Keratinocyte (primary cell): ENCODE measurements at regions not wholly inside any gene's neighbourhood (a gene's known extent, or its start where the extent isn't known, plus 50 kb on each side); places are given as distances from the start of the nearest gene placed in this dataset.

Experiments used
- DNase-seq: peaks from one replicate; pipeline ENCODE4 v3.0.0-alpha.2; 2011; ENCODE audit warnings: low read depth, missing footprints, low spot score
- FAIRE-seq: peaks from 2 replicates; lab custom pipeline; 2011; peaks lifted over from hg19 to GRCh38; lab: Jason Lieb, UNC
- H2AFZ ChIP-seq: 2 replicates; pipeline ENCODE4 v1.6.0; 2012; ENCODE audit warnings: low read length, control low read depth, inconsistent platforms; ENCODE audit not compliant: control insufficient read depth
- H3K27ac ChIP-seq: 2 replicates; pipeline ENCODE4 v1.5.1; 2011; ENCODE audit warnings: low read length; ENCODE audit not compliant: control insufficient read depth, insufficient read depth
- H3K27me3 ChIP-seq: 3 replicates; pipeline ENCODE4 v1.6.0; 2011; ENCODE audit warnings: low read length; ENCODE audit not compliant: control insufficient read depth, insufficient read depth; ENCODE audit errors: extremely low read depth
- H3K36me3 ChIP-seq, 2 experiments: 2 replicates in 1 of 2; 3 replicates in 1 of 2; pipeline ENCODE4 v1.5.1; 2011; ENCODE audit warnings: low read length in 2 of 2, mild to moderate bottlenecking in 1 of 2; ENCODE audit not compliant: control insufficient read depth in 2 of 2, insufficient read depth in 2 of 2; ENCODE audit errors: extremely low read depth in 1 of 2
- H3K4me1 ChIP-seq: 3 replicates; pipeline ENCODE4 v1.5.1; 2011; ENCODE audit warnings: low read length; ENCODE audit not compliant: control insufficient read depth, insufficient read depth; ENCODE audit errors: extremely low read depth
- H3K4me2 ChIP-seq: 3 replicates; pipeline ENCODE4 v1.6.0; 2011; ENCODE audit warnings: low read depth, low read length; ENCODE audit not compliant: control insufficient read depth, insufficient read depth; ENCODE audit errors: extremely low read depth
- H3K4me3 ChIP-seq, 3 experiments: fragments of 200-600 bp in 1 of 3; sonication (generic) in 1 of 3; 2 replicates in 2 of 3; 3 replicates in 1 of 3; pipeline ENCODE4 v1.5.1; 2011 to 2016; ENCODE audit warnings: low read length in 3 of 3, mild to moderate bottlenecking in 3 of 3, control low read depth in 2 of 3, inconsistent platforms in 1 of 3, low read depth in 1 of 3, mixed read lengths in 1 of 3, mixed run types in 1 of 3, moderate library complexity in 1 of 3; ENCODE audit not compliant: control insufficient read depth in 2 of 3, insufficient read depth in 2 of 3; ENCODE audit errors: extremely low read depth in 1 of 3
- H3K79me2 ChIP-seq: 2 replicates; pipeline ENCODE4 v1.6.0; 2012; ENCODE audit warnings: low read length; ENCODE audit not compliant: control insufficient read depth, insufficient read depth
- H3K9ac ChIP-seq: 3 replicates; pipeline ENCODE4 v1.6.0; 2011; ENCODE audit warnings: low read length; ENCODE audit not compliant: control insufficient read depth, insufficient read depth; ENCODE audit errors: extremely low read depth
- H3K9me1 ChIP-seq: 3 replicates; pipeline ENCODE4 v1.6.0; 2011; ENCODE audit warnings: low read length; ENCODE audit not compliant: control insufficient read depth, insufficient read depth; ENCODE audit errors: extremely low read depth
- H3K9me3 ChIP-seq: 2 replicates; pipeline ENCODE4 v1.5.1; 2012; ENCODE audit warnings: low read depth, low read length; ENCODE audit not compliant: control insufficient read depth
- H4K20me1 ChIP-seq: 3 replicates; pipeline ENCODE4 v1.6.0; 2011; ENCODE audit warnings: low read length; ENCODE audit not compliant: control insufficient read depth, insufficient read depth; ENCODE audit errors: extremely low read depth
- CTCF ChIP-seq, 3 experiments: IDR thresholded peaks in 1 of 3; conservative IDR thresholded peaks in 1 of 3; optimal IDR thresholded peaks in 1 of 3; 2 replicates in 2 of 3; 3 replicates in 1 of 3; pipeline versions ENCODE3 to v1.5.1; 2011; ENCODE audit warnings: low read length in 3 of 3, mild to moderate bottlenecking in 3 of 3, moderate library complexity in 2 of 3, control low read depth in 1 of 3, inconsistent platforms in 1 of 3; ENCODE audit not compliant: insufficient read depth in 2 of 3; ENCODE audit errors: extremely low read depth in 1 of 3
- EZH2 ChIP-seq: IDR thresholded peaks from one replicate; pipeline ENCODE4 v1.6.1; 2012; ENCODE audit warnings: inconsistent platforms, mild to moderate bottlenecking, low read length, moderate library complexity
- dilution Hi-C: fragments of 300-500 bp; cut with MboI; formaldehyde crosslinking; loops from one replicate; pipeline ENCODE4 v1.7.0; 2020; ENCODE audit warnings: low sequenced_read_pairs; ENCODE audit not compliant: extremely low pct_ligation_motif_present

- Histone ChIP-seq H3K9ac (no peak overlapping the region), H3K4me3 (no peak overlapping the region), H3K9me3 (no peaks in the 10 kb centered on the region), H3K79me2 (no peaks in the 10 kb centered on the region), H2AFZ (no peak overlapping the region), H3K36me3 (no peaks in the 10 kb centered on the region), H3K9me1 (no peaks in the 10 kb centered on the region), H3K4me2 (no peak overlapping the region), H3K4me1 (no peaks in the 10 kb centered on the region), H3K27ac (no peak overlapping the region), H4K20me1 (no peaks in the 10 kb centered on the region), H3K27me3 (no peaks in the 10 kb centered on the region)
- DNase-seq (no peak), FAIRE-seq (no peak)
- dilution Hi-C loops, result no loop called here
- no peak for TF ChIP-seq CTCF (optimal IDR thresholded peaks at IDR 0.05 in 1 of 3, IDR thresholded peaks at IDR 0.05 in 1 of 3, conservative IDR thresholded peaks at IDR 0.05 in 1 of 3; ENCODE audit: extremely low read depth in 1 of 3, insufficient read depth in 2 of 3, low read length in 3 of 3)
- no peak for TF ChIP-seq EZH2
Observed at GRCh38 chr4:166323250-166323649, 450.2 kb downstream of the TLL1 start.

DNA sequence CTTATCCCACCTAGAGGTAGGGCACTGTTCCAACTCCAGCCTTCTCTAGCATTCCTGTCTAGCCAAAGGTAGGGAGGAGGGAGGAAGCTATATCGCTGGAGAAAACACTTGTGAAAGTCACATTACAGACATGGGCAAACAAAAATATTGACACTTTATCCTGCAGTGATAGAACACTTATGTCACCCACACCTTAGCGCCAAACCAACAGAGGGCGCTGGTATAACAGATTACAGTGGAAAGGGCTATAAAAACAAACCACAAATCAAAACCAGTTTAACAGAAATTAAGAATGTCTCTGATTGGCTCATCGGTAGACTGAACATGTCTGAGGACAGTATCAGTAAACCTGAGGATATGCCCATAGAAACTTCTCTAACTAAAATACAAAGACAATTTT lies 451.3 kb downstream of the TLL1 start:
- no peaks in the 10 kb centered on the region for H3K9me3 ChIP-seq
- no peak overlapping the region for H3K4me3 ChIP-seq
- H3K4me1 ChIP-seq, result no peaks in the 10 kb centered on the region
- H3K79me2 ChIP-seq, result no peaks in the 10 kb centered on the region
- H3K27ac ChIP-seq, result no peak overlapping the region
- no peaks in the 10 kb centered on the region for H3K9me1 ChIP-seq
- no peaks in the 10 kb centered on the region for H3K27me3 ChIP-seq
- no peak for FAIRE-seq
- H3K9ac ChIP-seq, result no peak overlapping the region
- H4K20me1 ChIP-seq, result no peaks in the 10 kb centered on the region
- no peak overlapping the region for H3K4me2 ChIP-seq
- no peak overlapping the region for H2AFZ ChIP-seq
- no peaks in the 10 kb centered on the region for H3K36me3 ChIP-seq
- no peak for TF ChIP-seq EZH2
- peak; percentile 18 to 38 (median 22) for TF ChIP-seq CTCF (optimal IDR thresholded peaks at IDR 0.05 in 1 of 3, IDR thresholded peaks at IDR 0.05 in 1 of 3, conservative IDR thresholded peaks at IDR 0.05 in 1 of 3; ENCODE audit: extremely low read depth in 1 of 3, insufficient read depth in 2 of 3, low read length in 3 of 3)
- DNase-seq, result no peak
- dilution Hi-C loops, result no loop called here
